GM12872 (cell line): ENCODE measurements at regions not wholly inside any gene's neighbourhood (a gene's known extent, or its start where the extent isn't known, plus 50 kb on each side); places are given as distances from the start of the nearest gene placed in this dataset.

Experiments used
- CTCF ChIP-seq: IDR thresholded peaks from 3 replicates; pipeline ENCODE4 v1.5.1; 2011; ENCODE audit warnings: low read depth, mild to moderate bottlenecking, low read length, moderate library complexity; ENCODE audit not compliant: insufficient read depth

- TF ChIP-seq CTCF, result no peak
These were observed 50.1 kb upstream of the LTA4H start for GRCh38 chr12:96085475-96085874.

GRCh38 chr12:96091833-96092232, 56.4 kb upstream of the LTA4H start:
- TF ChIP-seq CTCF, result peak; percentile 23; the same call in 1 of the 3 replicates

GRCh38 chr12:96093543-96094196, 58.3 kb upstream of the LTA4H start:
- TF ChIP-seq CTCF, result no peak

GRCh38 chr12:96094201-96094600, 58.8 kb upstream of the LTA4H start:
- TF ChIP-seq CTCF, result no peak

- TF ChIP-seq CTCF, result no peak
These were observed 63.2 kb upstream of the LTA4H start for GRCh38 chr12:96098631-96099030.

- TF ChIP-seq CTCF, result no peak
These were observed 64.0 kb upstream of the LTA4H start for GRCh38 chr12:96099421-96099820.

- TF ChIP-seq CTCF, result no peak
These were observed 64.6 kb upstream of the LTA4H start for GRCh38 chr12:96099986-96100385.
